GM18520 (cell line): ENCODE measurements at regions not wholly inside any gene's neighbourhood (a gene's known extent, or its start where the extent isn't known, plus 50 kb on each side); places are given as distances from the start of the nearest gene placed in this dataset.
"Not testable (repeated sequence)": the region's sequence is repeated elsewhere in the genome, so short reads cannot be mapped to it uniquely, and the experiment has no call there.

Source experiments
- ATAC-seq: cut with Tn5 transposase; IDR thresholded peaks from one replicate; pipeline ENCODE4 v1.9.1; 2021; ENCODE audit not compliant: unreplicated experiment

GRCh38 chr2:14967729-14968128 is 335.2 kb downstream of the LRATD1 start:
- no peak for ATAC-seq

GRCh38 chr2:14975381-14975780 is 342.9 kb downstream of the LRATD1 start:
- ATAC-seq, result no peak

DNA sequence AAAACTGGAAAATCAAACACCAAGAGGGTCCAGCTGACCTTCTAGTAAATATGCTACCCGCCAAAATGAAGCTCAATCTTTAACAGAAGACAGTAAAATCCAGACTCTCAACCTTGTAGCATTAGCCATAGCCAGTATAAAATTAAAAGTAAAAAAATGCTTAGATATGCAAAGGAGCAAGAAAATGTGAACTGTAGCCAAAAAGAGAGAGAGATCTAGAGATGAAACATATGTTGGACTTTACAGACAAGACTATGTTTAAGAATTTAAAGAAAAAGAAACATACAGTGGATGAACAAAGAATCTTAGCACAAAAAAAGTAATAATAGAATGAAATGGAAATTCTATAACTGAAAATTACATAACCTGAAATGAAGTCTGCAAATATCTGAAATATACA is 344.5 kb downstream of the LRATD1 start:
- ATAC-seq, result no peak

DNA sequence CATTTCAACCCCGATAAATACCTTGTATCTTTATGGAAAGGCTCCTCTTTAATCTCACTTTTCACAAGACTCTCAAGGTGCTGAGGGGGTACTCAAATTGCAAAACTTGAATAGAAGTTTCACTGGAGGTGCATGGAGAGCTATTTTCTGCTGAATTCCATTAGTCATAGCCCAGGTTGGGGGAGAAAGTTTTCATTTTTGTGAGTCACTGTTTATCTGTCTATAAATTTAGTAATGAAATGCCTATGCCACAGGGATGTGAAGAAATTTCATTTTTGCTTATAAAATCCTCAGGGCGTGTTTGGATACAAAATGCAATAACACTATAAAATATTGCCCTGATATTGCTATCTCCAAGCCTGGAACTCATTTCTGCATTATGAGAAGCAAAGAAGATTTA is 346.3 kb downstream of the LRATD1 start:
- no peak for ATAC-seq

DNA sequence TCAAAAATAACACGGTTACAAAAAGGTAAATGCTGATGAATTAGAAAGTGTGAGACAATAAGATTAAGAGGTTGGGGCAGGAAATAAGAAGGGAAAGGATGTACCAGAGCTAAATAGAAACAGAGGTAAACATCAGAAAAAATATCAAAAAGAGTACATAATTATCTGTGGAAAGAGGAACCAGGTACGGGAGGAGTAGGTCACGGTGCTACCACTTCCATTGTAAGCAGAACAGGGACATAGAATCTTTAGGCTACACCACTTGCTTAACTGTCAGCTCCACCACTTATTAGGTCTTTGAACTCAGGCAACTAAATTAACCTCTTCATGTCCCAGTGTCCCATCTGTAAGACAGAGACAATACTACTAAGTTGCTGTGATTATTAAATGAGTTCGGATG is 350.3 kb downstream of the LRATD1 start:
- ATAC-seq, result no peak

GRCh38 chr2:14988600-14988999 is 356.1 kb downstream of the LRATD1 start:
- no peak for ATAC-seq

DNA sequence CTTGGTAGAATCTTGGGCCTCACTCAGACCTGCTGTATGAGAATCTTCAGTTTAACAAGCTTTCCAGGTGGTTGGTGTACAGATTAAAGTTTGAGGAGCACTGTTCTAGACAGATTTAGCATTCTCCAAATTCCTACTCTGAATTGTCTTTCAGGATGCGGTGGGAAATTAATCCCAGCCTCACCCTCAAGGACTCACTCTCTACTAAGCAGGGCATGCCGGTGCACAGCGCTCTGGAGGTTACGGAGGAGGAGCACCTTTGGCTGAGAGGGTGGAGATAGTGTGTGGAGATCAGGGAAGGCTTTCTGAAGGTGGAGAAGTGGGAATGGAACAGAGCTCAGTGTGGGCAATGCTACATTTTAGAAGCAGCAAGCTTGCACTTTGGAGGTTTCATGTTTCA is 359.2 kb downstream of the LRATD1 start:
- no peak for ATAC-seq

GRCh38 chr2:14994721-14995120 is 362.2 kb downstream of the LRATD1 start:
- ATAC-seq, result no peak

GRCh38 chr2:14996351-14997014 is 364.0 kb downstream of the LRATD1 start:
- ATAC-seq, result no peak

DNA sequence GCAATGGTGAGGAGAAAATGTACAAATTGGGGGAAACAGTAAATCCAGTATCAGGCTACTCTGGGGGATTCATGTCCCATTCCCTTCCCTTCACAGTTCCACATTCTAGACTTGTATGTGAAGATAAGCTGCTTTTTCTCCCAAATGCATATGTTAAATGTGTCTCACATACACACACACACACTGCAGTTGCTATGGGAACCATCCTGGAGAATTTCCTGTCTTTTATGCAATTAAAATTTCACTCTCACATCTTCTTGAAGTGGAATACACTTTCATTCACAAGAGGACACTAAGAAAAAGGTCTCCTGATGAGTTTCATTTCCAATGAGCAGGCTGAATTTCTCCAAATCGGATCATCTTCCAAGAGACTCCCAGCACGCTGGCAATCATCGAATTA is 366.0 kb downstream of the LRATD1 start:
- ATAC-seq, result no peak

DNA sequence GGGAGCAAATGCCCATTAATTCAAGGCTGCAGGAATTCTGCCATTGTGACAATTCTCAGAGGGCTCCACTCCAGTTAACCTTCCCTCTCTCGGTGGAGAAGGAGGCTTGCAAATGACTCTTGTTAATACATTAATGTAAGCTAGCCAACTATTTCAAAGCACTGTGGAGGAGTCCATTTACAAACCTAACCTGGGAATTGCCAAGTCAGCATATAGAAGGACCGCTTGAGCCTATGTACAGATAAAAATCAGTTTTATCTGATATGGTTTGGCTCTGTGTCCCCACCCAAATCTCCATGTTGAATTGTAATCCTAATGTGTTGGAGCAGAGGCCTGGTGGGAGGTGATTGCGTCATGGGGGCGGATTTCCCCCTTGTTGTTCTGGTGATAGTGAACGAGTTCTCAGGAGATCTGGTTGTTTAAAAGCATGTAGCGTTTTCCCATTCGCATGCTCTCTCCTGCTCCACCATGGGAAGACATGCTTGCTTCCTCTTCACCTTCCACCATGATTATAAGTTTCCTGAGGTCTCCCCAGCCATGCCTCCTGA is 366.7 kb downstream of the LRATD1 start:
- ATAC-seq, result no peak

GRCh38 chr2:15002519-15002918 is 370.0 kb downstream of the LRATD1 start:
- ATAC-seq, result not testable (repeated sequence)

GRCh38 chr2:15006667-15007066 is 374.1 kb downstream of the LRATD1 start:
- no peak for ATAC-seq

GRCh38 chr2:15009681-15010080 is 377.2 kb downstream of the LRATD1 start:
- no peak for ATAC-seq

GRCh38 chr2:15010346-15010745 is 377.8 kb downstream of the LRATD1 start:
- ATAC-seq, result peak; percentile 55

- no peak for ATAC-seq
Observed at GRCh38 chr2:15018814-15019213, 386.3 kb downstream of the LRATD1 start.

GRCh38 chr2:15023221-15023620 is 390.7 kb downstream of the LRATD1 start:
- no peak for ATAC-seq

- no peak for ATAC-seq
Observed at GRCh38 chr2:15028406-15028805, 395.9 kb downstream of the LRATD1 start.

DNA sequence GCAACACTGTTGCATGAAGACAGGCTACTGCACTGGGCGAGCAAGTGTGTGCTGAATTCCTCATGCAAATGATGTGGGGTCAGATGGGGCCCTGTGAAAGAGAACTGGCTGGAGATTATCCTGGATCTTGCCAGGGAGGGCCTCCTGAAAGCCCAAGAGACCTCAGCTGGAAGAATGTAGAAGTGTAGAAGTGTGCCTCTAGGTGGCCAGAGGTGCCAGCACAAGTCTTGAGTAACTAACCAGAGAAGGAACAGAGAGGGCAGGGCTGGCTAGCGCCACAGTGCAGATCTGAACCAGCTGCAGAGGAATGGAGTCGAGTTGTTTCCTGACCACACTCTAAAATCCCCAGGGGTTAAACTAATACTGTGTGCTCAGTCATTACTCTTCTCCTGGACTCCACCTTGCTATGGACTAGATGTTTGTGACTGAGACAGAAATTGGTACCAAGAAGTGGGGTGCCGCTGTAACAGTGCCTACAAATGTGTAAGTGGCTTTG is 399.3 kb downstream of the LRATD1 start:
- peak; percentile 95 for ATAC-seq

GRCh38 chr2:15034246-15034645 is 401.7 kb downstream of the LRATD1 start:
- ATAC-seq, result no peak

DNA sequence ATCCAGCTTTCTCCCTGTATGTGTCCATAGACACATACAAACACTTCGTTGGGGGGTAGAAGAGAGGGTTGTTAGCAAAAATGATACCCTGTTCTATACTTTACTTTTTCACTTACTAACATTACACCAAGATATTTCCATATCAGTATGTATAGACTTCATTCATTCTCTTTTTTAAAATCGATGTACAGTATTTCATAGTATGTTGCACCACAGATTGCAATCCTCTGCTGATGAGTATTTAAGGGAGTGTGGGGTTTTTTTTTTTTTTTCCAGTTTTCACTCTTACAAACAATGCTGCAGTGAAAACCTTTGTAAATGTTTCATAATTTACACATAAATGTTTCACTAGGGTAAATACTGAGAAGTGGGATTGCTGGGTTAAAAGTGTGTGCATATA is 402.3 kb downstream of the LRATD1 start:
- no peak for ATAC-seq

DNA sequence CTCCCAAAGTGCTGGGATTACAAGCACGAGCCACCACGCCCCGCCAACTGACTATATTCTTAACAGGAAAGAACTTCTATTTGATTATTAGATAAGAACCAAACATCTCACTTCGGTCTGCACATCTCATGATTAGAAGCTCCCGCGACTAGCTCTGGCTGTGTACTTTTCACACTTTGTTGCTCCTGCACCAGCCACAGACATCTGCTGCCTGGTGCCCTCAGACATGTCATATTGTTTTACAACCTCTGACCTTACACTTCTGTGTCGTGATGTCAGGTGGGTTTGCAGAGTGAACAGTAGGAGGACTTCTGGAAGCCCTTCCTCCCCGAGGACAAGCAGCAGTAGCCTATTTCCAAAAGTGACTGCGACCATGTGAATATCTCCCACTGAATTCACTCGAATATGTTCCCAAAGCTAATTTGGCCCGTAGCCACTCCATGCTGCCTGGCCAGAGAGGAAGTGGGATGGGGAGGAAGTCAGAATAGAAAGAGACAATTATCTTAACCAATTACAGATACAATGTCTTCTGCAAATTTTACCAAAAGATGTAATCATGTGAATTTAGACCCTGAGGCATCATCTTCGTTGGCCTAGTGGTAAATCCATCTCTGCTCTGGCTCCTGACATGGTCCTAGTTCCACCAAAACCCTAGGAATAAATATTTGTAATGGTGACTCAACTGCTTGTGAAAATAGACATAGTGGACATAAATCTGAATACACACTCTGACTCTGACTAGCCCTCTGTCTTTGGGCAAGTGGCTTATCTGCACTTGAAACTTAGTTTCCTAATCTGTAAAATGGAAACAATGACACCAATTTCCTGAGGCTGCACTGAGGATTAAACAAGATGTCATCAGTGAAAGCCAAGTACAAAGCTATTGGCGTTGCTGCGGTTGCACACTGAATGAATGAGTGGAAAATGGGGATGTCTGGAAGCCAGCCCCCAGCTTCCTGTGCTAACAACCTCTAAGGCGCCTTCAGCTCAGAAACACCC is 406.1 kb downstream of the LRATD1 start:
- ATAC-seq, result no peak
